Fibroblast of pulmonary artery (primary cell): ENCODE measurements at regions not wholly inside any gene's neighbourhood (a gene's known extent, or its start where the extent isn't known, plus 50 kb on each side); places are given as distances from the start of the nearest gene placed in this dataset.

Experiments
- DNase-seq: peaks from one replicate; pipeline ENCODE4 v3.0.0-alpha.2; 2010; ENCODE audit warnings: low read depth
- H3K4me3 ChIP-seq: replicated peaks from 2 replicates; pipeline ENCODE4 v1.5.1; 2011; ENCODE audit warnings: low read depth, mild to moderate bottlenecking, control low read depth, low read length, moderate library complexity
- CTCF ChIP-seq: IDR thresholded peaks from 2 replicates; pipeline ENCODE4 v1.5.1; 2011; ENCODE audit warnings: mild to moderate bottlenecking, control low read depth, low read length, inconsistent platforms; ENCODE audit errors: missing control alignments

DNA sequence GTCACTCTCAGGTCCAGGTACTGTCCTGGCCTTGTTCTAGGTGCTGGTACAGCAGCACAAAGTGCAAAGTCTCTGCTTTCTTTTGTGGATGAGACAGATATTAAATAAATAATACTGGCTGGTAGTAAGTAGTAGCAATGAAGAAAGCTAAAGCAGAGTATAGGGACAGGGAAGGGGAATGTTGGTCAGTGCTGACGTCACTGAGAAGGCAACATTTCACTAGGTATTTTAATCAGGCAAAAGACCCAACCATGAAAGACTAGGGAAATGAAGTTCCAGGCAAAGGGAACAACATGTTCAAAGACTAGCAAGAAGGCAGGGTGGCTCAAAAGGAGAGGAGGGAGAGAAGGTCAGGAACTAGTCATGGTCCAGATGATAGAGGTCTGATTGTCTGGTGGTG lies 388.2 kb downstream of the YTHDC2 start:
- no peak for DNase-seq
- H3K4me3 ChIP-seq: no peak overlapping the region
- no peak for TF ChIP-seq CTCF

GRCh38 chr5:113902917-113903660 lies 389.6 kb downstream of the YTHDC2 start:
- TF ChIP-seq CTCF: no peak

GRCh38 chr5:113909782-113910181 lies 396.3 kb downstream of the YTHDC2 start:
- no peak overlapping the region for H3K4me3 ChIP-seq
- DNase-seq: no peak
- TF ChIP-seq CTCF: no peak

More at GRCh38 chr5:113902917-113903660, 389.6 kb downstream of the YTHDC2 start:
- no peak for DNase-seq
- no peak overlapping the region for H3K4me3 ChIP-seq

DNA sequence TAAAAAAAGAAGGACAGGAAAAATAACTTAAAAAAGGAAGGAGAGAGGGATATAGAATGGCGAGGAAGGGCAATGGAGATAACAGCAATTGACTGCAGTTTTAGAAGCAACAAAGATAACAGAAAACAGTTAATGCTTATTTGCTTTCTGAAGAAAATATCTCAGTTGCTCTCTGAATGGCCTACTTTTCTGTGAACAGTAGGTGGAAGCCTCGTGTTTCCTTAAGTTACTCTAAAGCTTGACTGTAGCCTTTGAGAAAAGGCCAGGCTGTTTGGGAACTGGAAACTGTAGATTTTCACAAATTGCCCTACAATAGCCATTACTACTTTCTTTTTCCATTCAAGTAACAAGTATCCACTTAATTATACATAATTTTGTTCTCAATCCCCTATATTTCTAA lies 404.5 kb downstream of the YTHDC2 start:
- no peak for TF ChIP-seq CTCF
- no peak overlapping the region for H3K4me3 ChIP-seq
- no peak for DNase-seq

GRCh38 chr5:113922343-113922742 lies 408.8 kb downstream of the YTHDC2 start:
- DNase-seq: no peak
- no peak overlapping the region for H3K4me3 ChIP-seq
- TF ChIP-seq CTCF: no peak

DNA sequence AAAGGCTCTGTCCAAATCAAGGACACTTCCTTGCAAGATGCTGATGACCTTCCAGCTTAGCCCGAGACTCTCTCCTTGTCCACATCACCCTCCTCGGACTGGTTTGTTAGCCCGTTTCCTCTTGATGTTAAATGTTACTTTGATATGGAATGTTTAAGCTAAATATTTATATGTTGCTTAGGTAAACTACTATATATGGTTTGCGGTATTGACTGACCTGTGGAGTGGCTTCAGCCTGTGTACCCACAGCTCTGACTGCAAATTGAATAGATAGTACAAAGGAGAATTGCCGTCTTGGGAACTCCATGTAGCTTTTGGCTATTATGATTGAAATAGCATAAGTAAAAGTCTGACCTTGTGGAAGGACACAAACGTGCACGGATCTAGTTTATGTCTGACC lies 422.0 kb downstream of the YTHDC2 start:
- TF ChIP-seq CTCF: no peak
- H3K4me3 ChIP-seq: no peak overlapping the region
- no peak for DNase-seq

GRCh38 chr5:113937301-113937700 lies 423.8 kb downstream of the YTHDC2 start:
- H3K4me3 ChIP-seq: no peak overlapping the region
- no peak for DNase-seq
- no peak for TF ChIP-seq CTCF
